Nephron progenitor cell (in vitro differentiated cells): ENCODE measurements at regions not wholly inside any gene's neighbourhood (a gene's known extent, or its start where the extent isn't known, plus 50 kb on each side); places are given as distances from the start of the nearest gene placed in this dataset.

Experiments used
- DNase-seq: peaks from one replicate; pipeline ENCODE4 v3.0.0; 2021
- H3K27ac Mint-ChIP-seq: 2 replicates; pipeline ENCODE4 v1.8.0; 2021; ENCODE audit warnings: mild to moderate bottlenecking, moderate library complexity, mixed read lengths
- H3K27me3 Mint-ChIP-seq: 2 replicates; pipeline ENCODE4 v1.8.0; 2021; ENCODE audit warnings: mild to moderate bottlenecking, low read depth, mixed read lengths; ENCODE audit not compliant: poor library complexity
- H3K36me3 Mint-ChIP-seq: 2 replicates; pipeline ENCODE4 v1.8.0; 2021; ENCODE audit warnings: low read depth, mixed read lengths
- H3K4me1 Mint-ChIP-seq: 2 replicates; pipeline ENCODE4 v1.8.0; 2021; ENCODE audit warnings: mixed read lengths
- H3K4me3 Mint-ChIP-seq: 2 replicates; pipeline ENCODE4 v1.8.0; 2021; ENCODE audit warnings: mild to moderate bottlenecking, moderate library complexity, mixed read lengths
- H3K9me3 Mint-ChIP-seq: 2 replicates; pipeline ENCODE4 v1.8.0; 2021; ENCODE audit warnings: mild to moderate bottlenecking, moderate library complexity, mixed read lengths
- CTCF ChIP-seq: fragments of 200-600 bp; sonication (generic); IDR thresholded peaks from 2 replicates; pipeline ENCODE4 v1.5.0; 2021; ENCODE audit warnings: antibody characterized with exemption

- Mint-ChIP-seq H3K4me3 (no peak overlapping the region), H3K9me3 (no peaks in the 10 kb centered on the region), H3K4me1 (no peaks in the 10 kb centered on the region)
Observed at GRCh38 chr3:180319461-180319860, 282.5 kb upstream of the TTC14 start.

GRCh38 chr3:180320631-180321030 lies 281.3 kb upstream of the TTC14 start:
- DNase-seq = no peak
- no peak for TF ChIP-seq CTCF
- no peaks in the 10 kb centered on the region for H3K4me1 Mint-ChIP-seq
- no peaks in the 10 kb centered on the region for H3K36me3 Mint-ChIP-seq
- no peak overlapping the region for H3K4me3 Mint-ChIP-seq
- H3K27ac Mint-ChIP-seq = no peak overlapping the region
- H3K9me3 Mint-ChIP-seq = no peaks in the 10 kb centered on the region
- peaks cover 2% of the 10 kb centered on the region for H3K27me3 Mint-ChIP-seq

More at GRCh38 chr3:180319461-180319860, 282.5 kb upstream of the TTC14 start:
- no peak for DNase-seq
- Mint-ChIP-seq H3K27me3 (no peaks in the 10 kb centered on the region), H3K27ac (no peak overlapping the region), H3K36me3 (no peaks in the 10 kb centered on the region)
- TF ChIP-seq CTCF = no peak

- H3K27ac Mint-ChIP-seq = no peak overlapping the region
- no peaks in the 10 kb centered on the region for H3K9me3 Mint-ChIP-seq
- no peaks in the 10 kb centered on the region for H3K4me1 Mint-ChIP-seq
- DNase-seq = no peak
- H3K27me3 Mint-ChIP-seq = peaks cover 2% of the 10 kb centered on the region
- no peak overlapping the region for H3K4me3 Mint-ChIP-seq
- no peak for TF ChIP-seq CTCF
- H3K36me3 Mint-ChIP-seq = no peaks in the 10 kb centered on the region
Observed at GRCh38 chr3:180321534-180321933, 280.4 kb upstream of the TTC14 start.

- no peak overlapping the region for H3K27ac Mint-ChIP-seq
- H3K9me3 Mint-ChIP-seq = no peaks in the 10 kb centered on the region
- no peaks in the 10 kb centered on the region for H3K36me3 Mint-ChIP-seq
- DNase-seq = no peak
- TF ChIP-seq CTCF = no peak
- H3K27me3 Mint-ChIP-seq = peaks cover 2% of the 10 kb centered on the region
- no peak overlapping the region for H3K4me3 Mint-ChIP-seq
- H3K4me1 Mint-ChIP-seq = no peaks in the 10 kb centered on the region
Observed at GRCh38 chr3:180322829-180323228, 279.1 kb upstream of the TTC14 start.

GRCh38 chr3:180324791-180325190 lies 277.2 kb upstream of the TTC14 start:
- Mint-ChIP-seq H3K4me1 (no peaks in the 10 kb centered on the region), H3K4me3 (no peak overlapping the region), H3K27me3 (peaks cover 2% of the 10 kb centered on the region), H3K9me3 (no peaks in the 10 kb centered on the region), H3K36me3 (no peaks in the 10 kb centered on the region), H3K27ac (no peak overlapping the region)
- no peak for DNase-seq
- TF ChIP-seq CTCF = no peak

- H3K4me1 Mint-ChIP-seq = no peaks in the 10 kb centered on the region
- H3K36me3 Mint-ChIP-seq = no peaks in the 10 kb centered on the region
- no peak overlapping the region for H3K4me3 Mint-ChIP-seq
- no peak overlapping the region for H3K27ac Mint-ChIP-seq
- H3K9me3 Mint-ChIP-seq = no peaks in the 10 kb centered on the region
- DNase-seq = no peak
- TF ChIP-seq CTCF = no peak
- peaks cover 2% of the 10 kb centered on the region for H3K27me3 Mint-ChIP-seq
Observed at GRCh38 chr3:180325533-180325932, 276.4 kb upstream of the TTC14 start.
